ENCODE measurements at regions not wholly inside any gene's neighbourhood (a gene's known extent, or its start where the extent isn't known, plus 50 kb on each side); places are given as distances from the start of the nearest gene placed in this dataset.

DNA sequence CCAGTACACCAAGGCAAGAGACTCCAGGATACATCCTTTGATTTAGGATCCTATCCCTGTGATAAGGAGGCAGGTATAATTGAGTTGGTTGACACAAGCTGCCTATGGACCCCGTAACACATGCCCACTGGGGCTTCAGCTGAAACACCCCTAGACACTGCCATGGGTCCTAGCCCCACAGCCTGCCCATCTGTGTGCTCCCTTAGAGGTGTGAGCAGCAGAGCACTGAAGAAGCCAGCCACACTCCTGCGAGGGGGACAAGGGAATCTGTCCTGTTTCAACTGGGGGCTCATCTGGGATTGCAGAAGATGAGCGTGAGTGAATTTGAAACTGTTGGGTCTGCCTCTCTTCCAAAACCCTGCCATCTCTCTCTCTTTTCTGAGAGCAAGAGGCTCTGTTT is 385.9 kb upstream of the SLITRK6 start:
- Histone ChIP-seq H3K9me3 (ENCODE audit: low read depth, low read length) (no peaks in the 10 kb centered on the region), H3K4me1 (ENCODE audit: insufficient read depth, low read length) (no peaks in the 10 kb centered on the region), H3K27ac (ENCODE audit: low read depth, low read length) (no peak overlapping the region), H4K20me1 (ENCODE audit: insufficient read depth, low read length) (no peaks in the 10 kb centered on the region), H3K79me2 (ENCODE audit: insufficient read depth, low read length) (no peaks in the 10 kb centered on the region), H3K36me3 (ENCODE audit: insufficient read depth, low read length) (no peaks in the 10 kb centered on the region), H3K4me3 (ENCODE audit: insufficient read depth, low read length) (no peak overlapping the region), H3K27me3 (ENCODE audit: insufficient read depth, low read length) (no peaks in the 10 kb centered on the region), H2AFZ (ENCODE audit: low read length) (no peak overlapping the region), H3K4me2 (ENCODE audit: insufficient read depth, low read length) (no peak overlapping the region)
- no peak for DNase-seq (ENCODE audit: insufficient read length, low spot score, missing footprints)
- TF ChIP-seq, protein P1, sequence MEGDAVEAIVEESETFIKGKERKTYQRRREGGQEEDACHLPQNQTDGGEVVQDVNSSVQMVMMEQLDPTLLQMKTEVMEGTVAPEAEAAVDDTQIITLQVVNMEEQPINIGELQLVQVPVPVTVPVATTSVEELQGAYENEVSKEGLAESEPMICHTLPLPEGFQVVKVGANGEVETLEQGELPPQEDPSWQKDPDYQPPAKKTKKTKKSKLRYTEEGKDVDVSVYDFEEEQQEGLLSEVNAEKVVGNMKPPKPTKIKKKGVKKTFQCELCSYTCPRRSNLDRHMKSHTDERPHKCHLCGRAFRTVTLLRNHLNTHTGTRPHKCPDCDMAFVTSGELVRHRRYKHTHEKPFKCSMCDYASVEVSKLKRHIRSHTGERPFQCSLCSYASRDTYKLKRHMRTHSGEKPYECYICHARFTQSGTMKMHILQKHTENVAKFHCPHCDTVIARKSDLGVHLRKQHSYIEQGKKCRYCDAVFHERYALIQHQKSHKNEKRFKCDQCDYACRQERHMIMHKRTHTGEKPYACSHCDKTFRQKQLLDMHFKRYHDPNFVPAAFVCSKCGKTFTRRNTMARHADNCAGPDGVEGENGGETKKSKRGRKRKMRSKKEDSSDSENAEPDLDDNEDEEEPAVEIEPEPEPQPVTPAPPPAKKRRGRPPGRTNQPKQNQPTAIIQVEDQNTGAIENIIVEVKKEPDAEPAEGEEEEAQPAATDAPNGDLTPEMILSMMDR (IDR thresholded peaks at IDR 0.05; ENCODE audit: extremely low read depth, low read depth, low read length), result no peak

DNA sequence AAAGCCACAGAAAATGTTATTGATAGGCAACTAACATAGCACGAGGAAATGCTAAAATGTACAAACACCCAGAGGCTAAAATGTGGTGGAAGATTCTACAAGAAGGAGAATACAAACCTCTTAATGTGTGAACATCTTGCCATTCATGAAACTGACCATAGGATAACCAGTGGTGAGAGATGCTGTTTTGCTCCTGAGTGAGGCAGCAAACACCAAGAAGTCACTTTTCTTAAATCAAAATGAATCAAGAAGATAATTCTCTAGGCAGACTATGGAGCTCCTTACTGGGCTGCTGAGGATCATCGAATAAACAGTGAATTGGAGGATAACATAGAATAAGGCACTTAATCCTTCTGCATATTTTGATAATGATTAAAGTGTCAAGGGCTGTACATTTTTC is 375.4 kb upstream of the SLITRK6 start:
- no peak overlapping the region for H2AFZ ChIP-seq (ENCODE audit: low read length)
- TF ChIP-seq, protein P1 (IDR thresholded peaks at IDR 0.05; ENCODE audit: extremely low read depth, low read depth, low read length), result no peak
- no peaks in the 10 kb centered on the region for H4K20me1 ChIP-seq (ENCODE audit: insufficient read depth, low read length)
- no peaks in the 10 kb centered on the region for H3K79me2 ChIP-seq (ENCODE audit: insufficient read depth, low read length)
- H3K27ac ChIP-seq (ENCODE audit: low read depth, low read length), result no peak overlapping the region
- H3K27me3 ChIP-seq (ENCODE audit: insufficient read depth, low read length), result no peaks in the 10 kb centered on the region
- no peak overlapping the region for H3K4me3 ChIP-seq (ENCODE audit: insufficient read depth, low read length)
- H3K4me2 ChIP-seq (ENCODE audit: insufficient read depth, low read length), result no peak overlapping the region
- no peaks in the 10 kb centered on the region for H3K9me3 ChIP-seq (ENCODE audit: low read depth, low read length)
- no peak for DNase-seq (ENCODE audit: insufficient read length, low spot score, missing footprints)
- H3K4me1 ChIP-seq (ENCODE audit: insufficient read depth, low read length), result no peaks in the 10 kb centered on the region
- H3K36me3 ChIP-seq (ENCODE audit: insufficient read depth, low read length), result no peaks in the 10 kb centered on the region

DNA sequence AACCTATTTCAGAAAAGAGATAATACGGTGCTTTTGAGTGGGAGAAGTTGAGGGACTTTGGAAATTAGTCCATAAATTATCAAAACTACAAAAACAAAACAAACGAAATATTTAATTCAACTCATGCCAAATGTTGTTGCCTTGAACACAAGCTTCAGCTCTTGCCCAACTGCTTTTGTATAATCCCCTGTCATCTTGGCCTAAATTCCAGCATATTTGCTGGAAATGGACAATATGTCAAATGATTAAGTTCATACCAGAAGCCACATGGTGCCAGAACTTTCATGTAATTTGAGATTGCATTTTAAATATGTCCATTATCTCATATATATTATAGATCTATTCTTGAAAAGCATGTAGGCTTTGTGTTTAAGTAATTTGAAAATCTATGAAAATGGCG is 373.7 kb upstream of the SLITRK6 start:
- no peak overlapping the region for H2AFZ ChIP-seq (ENCODE audit: low read length)
- H3K79me2 ChIP-seq (ENCODE audit: insufficient read depth, low read length), result no peaks in the 10 kb centered on the region
- H4K20me1 ChIP-seq (ENCODE audit: insufficient read depth, low read length), result no peaks in the 10 kb centered on the region
- DNase-seq (ENCODE audit: insufficient read length, low spot score, missing footprints), result no peak
- no peak overlapping the region for H3K27ac ChIP-seq (ENCODE audit: low read depth, low read length)
- no peak overlapping the region for H3K4me2 ChIP-seq (ENCODE audit: insufficient read depth, low read length)
- no peaks in the 10 kb centered on the region for H3K4me1 ChIP-seq (ENCODE audit: insufficient read depth, low read length)
- H3K9me3 ChIP-seq (ENCODE audit: low read depth, low read length), result no peaks in the 10 kb centered on the region
- no peak overlapping the region for H3K4me3 ChIP-seq (ENCODE audit: insufficient read depth, low read length)
- TF ChIP-seq, protein P1 (IDR thresholded peaks at IDR 0.05; ENCODE audit: extremely low read depth, low read depth, low read length), result no peak
- no peaks in the 10 kb centered on the region for H3K27me3 ChIP-seq (ENCODE audit: insufficient read depth, low read length)
- no peaks in the 10 kb centered on the region for H3K36me3 ChIP-seq (ENCODE audit: insufficient read depth, low read length)

DNA sequence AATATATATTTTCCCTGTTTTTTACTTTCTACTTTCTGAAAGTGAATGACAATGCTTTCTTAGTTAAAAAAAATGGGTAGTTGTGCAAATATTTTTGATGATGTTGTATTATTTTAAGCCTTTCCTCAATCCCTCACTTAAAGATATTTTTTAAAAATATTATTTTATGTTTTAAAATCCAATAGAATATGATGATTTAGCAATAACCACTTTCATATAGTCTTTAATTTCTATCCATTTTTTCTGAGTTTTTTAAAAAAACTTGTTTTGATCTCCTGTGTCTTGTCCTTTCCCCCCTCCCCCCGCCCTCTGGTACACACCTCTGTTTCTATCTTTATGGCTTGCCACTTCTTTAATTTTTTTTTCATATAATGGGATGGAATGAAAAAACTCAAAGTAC is 362.0 kb upstream of the SLITRK6 start:
- DNase-seq (ENCODE audit: insufficient read length, low spot score, missing footprints), result no peak
- H3K4me3 ChIP-seq (ENCODE audit: insufficient read depth, low read length), result no peak overlapping the region

More for the DNA sequence above, 362.0 kb upstream of the SLITRK6 start:
- Histone ChIP-seq H3K27me3 (ENCODE audit: insufficient read depth, low read length) (no peaks in the 10 kb centered on the region), H3K79me2 (ENCODE audit: insufficient read depth, low read length) (no peaks in the 10 kb centered on the region), H3K9me3 (ENCODE audit: low read depth, low read length) (no peaks in the 10 kb centered on the region), H3K4me2 (ENCODE audit: insufficient read depth, low read length) (no peak overlapping the region), H4K20me1 (ENCODE audit: insufficient read depth, low read length) (no peaks in the 10 kb centered on the region), H3K27ac (ENCODE audit: low read depth, low read length) (no peak overlapping the region), H2AFZ (ENCODE audit: low read length) (no peak overlapping the region), H3K4me1 (ENCODE audit: insufficient read depth, low read length) (no peaks in the 10 kb centered on the region), H3K36me3 (ENCODE audit: insufficient read depth, low read length) (no peaks in the 10 kb centered on the region)
- TF ChIP-seq, protein P1 (IDR thresholded peaks at IDR 0.05; ENCODE audit: extremely low read depth, low read depth, low read length), result no peak
